ENCODE measurements at regions not wholly inside any gene's neighbourhood (a gene's known extent, or its start where the extent isn't known, plus 50 kb on each side); places are given as distances from the start of the nearest gene placed in this dataset.

- no peak for DNase-seq (ENCODE audit: low spot score)
Measured at GRCh38 chr2:226431288-226431948, 368.2 kb downstream of the IRS1 start.

GRCh38 chr2:226429476-226429875, 370.1 kb downstream of the IRS1 start:
- DNase-seq (ENCODE audit: low spot score) = no peak

GRCh38 chr2:226427538-226428307, 371.9 kb downstream of the IRS1 start:
- DNase-seq (ENCODE audit: low spot score) = no peak

- no peak for DNase-seq (ENCODE audit: low spot score)
Measured at GRCh38 chr2:226426292-226426736, 373.3 kb downstream of the IRS1 start.

- DNase-seq (ENCODE audit: low spot score) = no peak
Measured at GRCh38 chr2:226424971-226425370, 374.6 kb downstream of the IRS1 start.

GRCh38 chr2:226423498-226423960, 376.1 kb downstream of the IRS1 start:
- DNase-seq (ENCODE audit: low spot score) = peak; percentile 30

- DNase-seq (ENCODE audit: low spot score) = no peak
Measured at GRCh38 chr2:226420646-226421045, 379.0 kb downstream of the IRS1 start.

GRCh38 chr2:226418521-226418920, 381.1 kb downstream of the IRS1 start:
- no peak for DNase-seq (ENCODE audit: low spot score)

GRCh38 chr2:226414335-226414734, 385.3 kb downstream of the IRS1 start:
- no peak for DNase-seq (ENCODE audit: low spot score)

- DNase-seq (ENCODE audit: low spot score) = no peak
Measured at GRCh38 chr2:226413498-226414130, 386.0 kb downstream of the IRS1 start.

- DNase-seq (ENCODE audit: low spot score) = no peak
Measured at GRCh38 chr2:226411727-226412360, 387.8 kb downstream of the IRS1 start.

- no peak for DNase-seq (ENCODE audit: low spot score)
Measured at GRCh38 chr2:226411205-226411604, 388.4 kb downstream of the IRS1 start.

GRCh38 chr2:226410247-226410835, 389.3 kb downstream of the IRS1 start:
- DNase-seq (ENCODE audit: low spot score) = no peak

GRCh38 chr2:226409134-226409533, 390.5 kb downstream of the IRS1 start:
- DNase-seq (ENCODE audit: low spot score) = no peak

GRCh38 chr2:226408141-226408540, 391.5 kb downstream of the IRS1 start:
- no peak for DNase-seq (ENCODE audit: low spot score)

GRCh38 chr2:226407135-226407534, 392.5 kb downstream of the IRS1 start:
- DNase-seq (ENCODE audit: low spot score) = no peak

- DNase-seq (ENCODE audit: low spot score) = no peak
Measured at GRCh38 chr2:226405465-226405864, 394.2 kb downstream of the IRS1 start.

GRCh38 chr2:226403369-226403768, 396.3 kb downstream of the IRS1 start:
- DNase-seq (ENCODE audit: low spot score) = no peak

GRCh38 chr2:226399006-226399405, 400.6 kb downstream of the IRS1 start:
- no peak for DNase-seq (ENCODE audit: low spot score)

GRCh38 chr2:226398580-226398979, 401.0 kb downstream of the IRS1 start:
- no peak for DNase-seq (ENCODE audit: low spot score)

GRCh38 chr2:226396541-226396940, 403.1 kb downstream of the IRS1 start:
- DNase-seq (ENCODE audit: low spot score) = no peak

- DNase-seq (ENCODE audit: low spot score) = no peak
Measured at GRCh38 chr2:226387499-226387942, 412.1 kb downstream of the IRS1 start.
